ENCODE measurements at regions not wholly inside any gene's neighbourhood (a gene's known extent, or its start where the extent isn't known, plus 50 kb on each side); places are given as distances from the start of the nearest gene placed in this dataset.

GRCh38 chr5:143459433-143459832, 55.9 kb upstream of the NR3C1 start:
- ATAC-seq (no peak), DNase-seq (no peak)

GRCh38 chr5:143456952-143457547, 53.6 kb upstream of the NR3C1 start:
- no peak for DNase-seq
- no peak for ATAC-seq

- DNase-seq (no peak), ATAC-seq (no peak)
These were observed 51.5 kb upstream of the NR3C1 start for GRCh38 chr5:143454936-143455516.

GRCh38 chr5:143453720-143454119, 50.2 kb upstream of the NR3C1 start:
- no peak for ATAC-seq
- no peak for DNase-seq
